ENCODE measurements at regions not wholly inside any gene's neighbourhood (a gene's known extent, or its start where the extent isn't known, plus 50 kb on each side); places are given as distances from the start of the nearest gene placed in this dataset.

- no peak overlapping the region for H2AFZ ChIP-seq
- CTCF ChIA-PET = no interaction called here
These were observed 194.2 kb upstream of the GMDS start for GRCh38 chr6:2439632-2440031.

GRCh38 chr6:2439082-2439481 is 193.7 kb upstream of the GMDS start:
- Histone ChIP-seq H3K4me3 (no peak overlapping the region), H3F3A (ENCODE audit: insufficient read depth, low read depth) (peaks cover 14% of the 10 kb centered on the region; the same call in 1 of the 2 replicates), H3K4me1 (replicated peaks; ENCODE audit: insufficient read depth) (peaks cover 36% of the 10 kb centered on the region), H4K20me1 (ENCODE audit: insufficient read depth) (no peaks in the 10 kb centered on the region), H3K79me2 (ENCODE audit: low read depth) (no peaks in the 10 kb centered on the region), H2AFZ (no peak overlapping the region), H3K9me2 (ENCODE audit: insufficient read depth) (no peaks in the 10 kb centered on the region), H3K27me3 (ENCODE audit: insufficient read depth, low read depth) (no peaks in the 10 kb centered on the region), H3K9me3 (ENCODE audit: insufficient read depth, low read depth) (no peaks in the 10 kb centered on the region), H3K4me2 (no peak overlapping the region), H3K36me3 (ENCODE audit: low read depth) (no peaks in the 10 kb centered on the region), H3K27ac (no peak overlapping the region)
- intact Hi-C loops (cut with micrococcal nuclease; ENCODE audit: unreplicated experiment) = loop anchor here (10.0 kb wide), 1 partner anchor 484 kb away; no protein-coding TSS in a partner anchor
- no TSS peak for BruUV-seq (replicated peaks)
- ChIA-PET POLR2A (ENCODE audit: unreplicated experiment) (no interaction called here), CTCF (no interaction called here)
- no peak for DNase-seq
- no peak for TF ChIP-seq EZH2 (IDR thresholded peaks at IDR 0.05; ENCODE audit: low read depth)
- TF ChIP-seq CTCF (conservative IDR thresholded peaks at IDR 0.05) = no peak

More at GRCh38 chr6:2439632-2440031, 194.2 kb upstream of the GMDS start:
- Histone ChIP-seq H3F3A (ENCODE audit: insufficient read depth, low read depth) (peaks cover 14% of the 10 kb centered on the region; the same call in 1 of the 2 replicates), H3K36me3 (ENCODE audit: low read depth) (no peaks in the 10 kb centered on the region), H3K9me3 (ENCODE audit: insufficient read depth, low read depth) (no peaks in the 10 kb centered on the region), H3K4me1 (replicated peaks; ENCODE audit: insufficient read depth) (peaks cover 30% of the 10 kb centered on the region), H3K79me2 (ENCODE audit: low read depth) (no peaks in the 10 kb centered on the region), H3K4me3 (no peak overlapping the region), H4K20me1 (ENCODE audit: insufficient read depth) (no peaks in the 10 kb centered on the region), H3K27me3 (ENCODE audit: insufficient read depth, low read depth) (no peaks in the 10 kb centered on the region), H3K27ac (no peak overlapping the region), H3K4me2 (no peak overlapping the region), H3K9me2 (ENCODE audit: insufficient read depth) (no peaks in the 10 kb centered on the region)
- intact Hi-C loops (cut with micrococcal nuclease; ENCODE audit: unreplicated experiment) = loop anchor here (10.0 kb wide), 1 partner anchor 485 kb away; no protein-coding TSS in a partner anchor
- DNase-seq = no peak
- TF ChIP-seq CTCF (conservative IDR thresholded peaks at IDR 0.05) = no peak
- TF ChIP-seq EZH2 (IDR thresholded peaks at IDR 0.05; ENCODE audit: low read depth) = no peak
- no TSS peak for BruUV-seq (replicated peaks)
- POLR2A ChIA-PET (ENCODE audit: unreplicated experiment) = no interaction called here

- Histone ChIP-seq H3K27ac (no peak overlapping the region), H3F3A (ENCODE audit: insufficient read depth, low read depth) (peaks cover 14% of the 10 kb centered on the region; the same call in 1 of the 2 replicates), H3K79me2 (ENCODE audit: low read depth) (no peaks in the 10 kb centered on the region), H3K27me3 (ENCODE audit: insufficient read depth, low read depth) (no peaks in the 10 kb centered on the region), H3K4me3 (no peak overlapping the region), H3K9me2 (ENCODE audit: insufficient read depth) (no peaks in the 10 kb centered on the region), H3K36me3 (ENCODE audit: low read depth) (no peaks in the 10 kb centered on the region), H3K4me1 (replicated peaks; ENCODE audit: insufficient read depth) (peaks cover 48% of the 10 kb centered on the region), H3K9me3 (ENCODE audit: insufficient read depth, low read depth) (no peaks in the 10 kb centered on the region), H4K20me1 (ENCODE audit: insufficient read depth) (no peaks in the 10 kb centered on the region), H3K4me2 (no peak overlapping the region), H2AFZ (no peak overlapping the region)
- no peak for DNase-seq
- ChIA-PET CTCF (interaction anchor here (0.7 kb wide), 1 partner anchor 154 kb away, joined by 3 read pairs; no protein-coding TSS in a partner anchor), POLR2A (ENCODE audit: unreplicated experiment) (no interaction called here)
- intact Hi-C loops (cut with micrococcal nuclease; ENCODE audit: unreplicated experiment) = loop anchor here (10.0 kb wide), 1 partner anchor 482 kb away; no protein-coding TSS in a partner anchor
- no peak for TF ChIP-seq CTCF (conservative IDR thresholded peaks at IDR 0.05)
- no peak for TF ChIP-seq EZH2 (IDR thresholded peaks at IDR 0.05; ENCODE audit: low read depth)
- BruUV-seq (replicated peaks) = no TSS peak
These were observed 191.2 kb upstream of the GMDS start for GRCh38 chr6:2436410-2437154.
